Activated CD4-positive, alpha-beta memory T cell treated with anti-CD3 and anti-CD28 coated beads, Interleukin-2, amount 10 ng/mL, durations not matched to agents 7 days and 5 days (primary cell): ENCODE measurements at regions not wholly inside any gene's neighbourhood (a gene's known extent, or its start where the extent isn't known, plus 50 kb on each side); places are given as distances from the start of the nearest gene placed in this dataset.

Source experiments
- CTCF ChIA-PET: fragments of 350-600 bp; sonication (Branson Sonifier 250); formaldehyde crosslinking; loops from one replicate; lab custom pipeline; 2021; ENCODE audit warnings: antibody characterized with exemption, inconsistent platforms; lab: Charles Lee
- POLR2A ChIA-PET: fragments of 350-600 bp; sonication (Branson Sonifier 250); formaldehyde crosslinking; loops from one replicate; lab custom pipeline; 2021; ENCODE audit warnings: antibody characterized with exemption; lab: Charles Lee
- DNase-seq: peaks from one replicate; pipeline ENCODE4 v3.0.0-alpha.2; 2020
- H3K27ac Mint-ChIP-seq: one replicate; pipeline ENCODE4 v1.8.0; 2021; ENCODE audit warnings: mild to moderate bottlenecking, mixed read lengths
- H3K27me3 Mint-ChIP-seq: one replicate; pipeline ENCODE4 v1.8.0; 2021; ENCODE audit warnings: mixed read lengths
- H3K36me3 Mint-ChIP-seq: one replicate; pipeline ENCODE4 v1.8.0; 2021; ENCODE audit warnings: low read depth, mixed read lengths
- H3K4me1 Mint-ChIP-seq: one replicate; pipeline ENCODE4 v1.8.0; 2021; ENCODE audit warnings: mixed read lengths
- H3K4me3 Mint-ChIP-seq: one replicate; pipeline ENCODE4 v1.8.0; 2021; ENCODE audit warnings: mild to moderate bottlenecking, mixed read lengths
- H3K9me3 Mint-ChIP-seq: one replicate; pipeline ENCODE4 v1.8.0; 2021; ENCODE audit warnings: mixed read lengths

- H3K36me3 Mint-ChIP-seq = no peaks in the 10 kb centered on the region
- ChIA-PET CTCF (no interaction called here), POLR2A (no interaction called here)
- H3K4me1 Mint-ChIP-seq = no peaks in the 10 kb centered on the region
- H3K9me3 Mint-ChIP-seq = no peaks in the 10 kb centered on the region
- no peak overlapping the region for H3K4me3 Mint-ChIP-seq
- H3K27ac Mint-ChIP-seq = no peak overlapping the region
- no peaks in the 10 kb centered on the region for H3K27me3 Mint-ChIP-seq
- no peak for DNase-seq
Observed at GRCh38 chr10:123464430-123465323, 201.5 kb upstream of the GPR26 start.

GRCh38 chr10:123470336-123470921 is 195.7 kb upstream of the GPR26 start:
- Mint-ChIP-seq H3K4me1 (no peaks in the 10 kb centered on the region), H3K9me3 (no peaks in the 10 kb centered on the region), H3K27ac (no peak overlapping the region), H3K36me3 (no peaks in the 10 kb centered on the region), H3K4me3 (no peak overlapping the region), H3K27me3 (peaks cover 5% of the 10 kb centered on the region)
- ChIA-PET POLR2A (no interaction called here), CTCF (interaction anchor here (0.7 kb wide), 1 partner anchor 104 kb away, joined by 3 read pairs; no protein-coding TSS in a partner anchor)
- DNase-seq = no peak

- H3K27ac Mint-ChIP-seq = no peak overlapping the region
- no peaks in the 10 kb centered on the region for H3K36me3 Mint-ChIP-seq
- peaks cover 5% of the 10 kb centered on the region for H3K27me3 Mint-ChIP-seq
- ChIA-PET POLR2A (no interaction called here), CTCF (interaction anchor here (0.7 kb wide), 1 partner anchor 438 kb away, joined by 3 read pairs; no protein-coding TSS in a partner anchor)
- no peaks in the 10 kb centered on the region for H3K9me3 Mint-ChIP-seq
- no peaks in the 10 kb centered on the region for H3K4me1 Mint-ChIP-seq
- no peak for DNase-seq
- no peak overlapping the region for H3K4me3 Mint-ChIP-seq
Observed at GRCh38 chr10:123471811-123472210, 194.3 kb upstream of the GPR26 start.

GRCh38 chr10:123472606-123473005 is 193.5 kb upstream of the GPR26 start:
- ChIA-PET POLR2A (no interaction called here), CTCF (no interaction called here)
- H3K36me3 Mint-ChIP-seq = no peaks in the 10 kb centered on the region
- no peak for DNase-seq
- H3K9me3 Mint-ChIP-seq = no peaks in the 10 kb centered on the region
- H3K27ac Mint-ChIP-seq = no peak overlapping the region
- peaks cover 5% of the 10 kb centered on the region for H3K27me3 Mint-ChIP-seq
- H3K4me3 Mint-ChIP-seq = no peak overlapping the region
- no peaks in the 10 kb centered on the region for H3K4me1 Mint-ChIP-seq

- DNase-seq = no peak
- H3K27me3 Mint-ChIP-seq = peaks cover 7% of the 10 kb centered on the region
- H3K4me3 Mint-ChIP-seq = no peak overlapping the region
- H3K9me3 Mint-ChIP-seq = no peaks in the 10 kb centered on the region
- H3K27ac Mint-ChIP-seq = no peak overlapping the region
- no peaks in the 10 kb centered on the region for H3K4me1 Mint-ChIP-seq
- H3K36me3 Mint-ChIP-seq = no peaks in the 10 kb centered on the region
- POLR2A ChIA-PET = no interaction called here
- CTCF ChIA-PET = no interaction called here
Observed at GRCh38 chr10:123474700-123475099, 191.5 kb upstream of the GPR26 start.

- ChIA-PET POLR2A (no interaction called here), CTCF (no interaction called here)
- Mint-ChIP-seq H3K27me3 (peaks cover 7% of the 10 kb centered on the region), H3K9me3 (no peaks in the 10 kb centered on the region), H3K27ac (no peak overlapping the region), H3K4me1 (no peaks in the 10 kb centered on the region), H3K36me3 (no peaks in the 10 kb centered on the region), H3K4me3 (no peak overlapping the region)
- no peak for DNase-seq
Observed at GRCh38 chr10:123475466-123475865, 190.7 kb upstream of the GPR26 start.

GRCh38 chr10:123478116-123478515 is 188.0 kb upstream of the GPR26 start:
- no peaks in the 10 kb centered on the region for H3K4me1 Mint-ChIP-seq
- no peaks in the 10 kb centered on the region for H3K9me3 Mint-ChIP-seq
- no peak overlapping the region for H3K27ac Mint-ChIP-seq
- CTCF ChIA-PET = no interaction called here
- DNase-seq = no peak
- no peak overlapping the region for H3K4me3 Mint-ChIP-seq
- H3K36me3 Mint-ChIP-seq = no peaks in the 10 kb centered on the region
- POLR2A ChIA-PET = no interaction called here
- peaks cover 2% of the 10 kb centered on the region for H3K27me3 Mint-ChIP-seq

GRCh38 chr10:123479640-123480039 is 186.5 kb upstream of the GPR26 start:
- DNase-seq = no peak
- peaks cover 2% of the 10 kb centered on the region for H3K27me3 Mint-ChIP-seq
- H3K4me1 Mint-ChIP-seq = no peaks in the 10 kb centered on the region
- no peaks in the 10 kb centered on the region for H3K36me3 Mint-ChIP-seq
- no peaks in the 10 kb centered on the region for H3K9me3 Mint-ChIP-seq
- no peak overlapping the region for H3K4me3 Mint-ChIP-seq
- ChIA-PET CTCF (no interaction called here), POLR2A (no interaction called here)
- H3K27ac Mint-ChIP-seq = no peak overlapping the region

- POLR2A ChIA-PET = no interaction called here
- H3K27ac Mint-ChIP-seq = no peak overlapping the region
- H3K9me3 Mint-ChIP-seq = no peaks in the 10 kb centered on the region
- H3K36me3 Mint-ChIP-seq = no peaks in the 10 kb centered on the region
- no peak overlapping the region for H3K4me3 Mint-ChIP-seq
- H3K27me3 Mint-ChIP-seq = peaks cover 2% of the 10 kb centered on the region
- no peaks in the 10 kb centered on the region for H3K4me1 Mint-ChIP-seq
- CTCF ChIA-PET = no interaction called here
- no peak for DNase-seq
Observed at GRCh38 chr10:123480344-123480743, 185.8 kb upstream of the GPR26 start.

GRCh38 chr10:123480845-123481244 is 185.3 kb upstream of the GPR26 start:
- Mint-ChIP-seq H3K4me3 (no peak overlapping the region), H3K36me3 (no peaks in the 10 kb centered on the region), H3K27me3 (peaks cover 2% of the 10 kb centered on the region), H3K27ac (no peak overlapping the region), H3K9me3 (no peaks in the 10 kb centered on the region), H3K4me1 (no peaks in the 10 kb centered on the region)
- no peak for DNase-seq
- POLR2A ChIA-PET = no interaction called here
- CTCF ChIA-PET = no interaction called here

- Mint-ChIP-seq H3K4me1 (no peaks in the 10 kb centered on the region), H3K27ac (no peak overlapping the region), H3K4me3 (no peak overlapping the region), H3K27me3 (peaks cover 6% of the 10 kb centered on the region), H3K36me3 (no peaks in the 10 kb centered on the region), H3K9me3 (no peaks in the 10 kb centered on the region)
- POLR2A ChIA-PET = no interaction called here
- DNase-seq = no peak
- CTCF ChIA-PET = no interaction called here
Observed at GRCh38 chr10:123484722-123485121, 181.4 kb upstream of the GPR26 start.

- H3K36me3 Mint-ChIP-seq = no peaks in the 10 kb centered on the region
- H3K4me1 Mint-ChIP-seq = no peaks in the 10 kb centered on the region
- H3K9me3 Mint-ChIP-seq = no peaks in the 10 kb centered on the region
- H3K27me3 Mint-ChIP-seq = peaks cover 6% of the 10 kb centered on the region
- no peak overlapping the region for H3K27ac Mint-ChIP-seq
- no peak for DNase-seq
- no peak overlapping the region for H3K4me3 Mint-ChIP-seq
- ChIA-PET POLR2A (no interaction called here), CTCF (no interaction called here)
Observed at GRCh38 chr10:123485341-123485960, 180.7 kb upstream of the GPR26 start.

GRCh38 chr10:123488436-123488835 is 177.7 kb upstream of the GPR26 start:
- ChIA-PET CTCF (no interaction called here), POLR2A (no interaction called here)
- H3K4me3 Mint-ChIP-seq = no peak overlapping the region
- no peak for DNase-seq
- H3K9me3 Mint-ChIP-seq = no peaks in the 10 kb centered on the region
- H3K4me1 Mint-ChIP-seq = no peaks in the 10 kb centered on the region
- no peaks in the 10 kb centered on the region for H3K36me3 Mint-ChIP-seq
- peaks cover 6% of the 10 kb centered on the region for H3K27me3 Mint-ChIP-seq
- no peak overlapping the region for H3K27ac Mint-ChIP-seq
